PFSK-1 (cell line): ENCODE measurements at regions not wholly inside any gene's neighbourhood (a gene's known extent, or its start where the extent isn't known, plus 50 kb on each side); places are given as distances from the start of the nearest gene placed in this dataset.

Experiments
- FOXP2 ChIP-seq: optimal IDR thresholded peaks from 2 replicates; pipeline ENCODE3; 2011; ENCODE audit warnings: borderline replicate concordance, control low read depth, inconsistent platforms; ENCODE audit not compliant: insufficient read depth; ENCODE audit errors: extremely low read length, extremely low read depth
- POLR2AphosphoS5 ChIP-seq: IDR thresholded peaks from 2 replicates; pipeline ENCODE4 v1.6.1; 2012; ENCODE audit warnings: low read depth, mild to moderate bottlenecking, control low read depth, low read length, moderate library complexity
- SIN3A ChIP-seq: IDR thresholded peaks from 2 replicates; pipeline ENCODE4 v1.6.1; 2012; ENCODE audit warnings: mild to moderate bottlenecking, low read length, moderate library complexity, borderline replicate concordance; ENCODE audit not compliant: insufficient read depth
- TAF1 ChIP-seq: IDR thresholded peaks from 2 replicates; pipeline ENCODE4 v1.6.1; 2012; ENCODE audit warnings: low read length, control low read depth, borderline replicate concordance; ENCODE audit not compliant: insufficient read depth
- TF ChIP-seq, protein P1 (sequence below), 2 experiments: IDR thresholded peaks; 2 replicates each; pipeline versions ENCODE4 v1.6.1 to v1.8.0; 2011 to 2012; ENCODE audit warnings: low read depth in 2 of 2, low read length in 2 of 2, control low read depth in 1 of 2, inconsistent platforms in 1 of 2, mild to moderate bottlenecking in 1 of 2, moderate library complexity in 1 of 2; ENCODE audit not compliant: insufficient read depth in 1 of 2

DNA sequence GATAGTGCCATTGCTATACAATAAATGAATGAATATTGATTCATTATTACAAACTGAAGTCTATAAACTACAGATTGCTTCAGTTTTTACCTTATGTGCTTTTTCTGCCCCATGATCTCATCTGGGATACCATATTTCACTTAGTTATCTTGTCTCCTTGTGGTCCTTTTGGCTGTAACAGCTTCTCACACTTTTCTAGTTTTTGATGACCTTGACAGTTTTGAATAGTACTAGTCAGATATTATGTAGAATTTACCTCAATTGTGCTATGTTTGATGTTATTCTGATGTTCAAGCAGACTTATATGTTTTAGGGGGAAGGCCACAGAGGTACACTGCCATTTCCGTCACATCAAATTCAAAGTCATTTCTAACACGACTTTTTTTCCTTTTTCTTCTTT, 2364.3 kb upstream of the ACO1 start:
- TF ChIP-seq FOXP2 (no peak), TAF1 (no peak), SIN3A (no peak), POLR2AphosphoS5 (no peak)
- TF ChIP-seq, protein P1, sequence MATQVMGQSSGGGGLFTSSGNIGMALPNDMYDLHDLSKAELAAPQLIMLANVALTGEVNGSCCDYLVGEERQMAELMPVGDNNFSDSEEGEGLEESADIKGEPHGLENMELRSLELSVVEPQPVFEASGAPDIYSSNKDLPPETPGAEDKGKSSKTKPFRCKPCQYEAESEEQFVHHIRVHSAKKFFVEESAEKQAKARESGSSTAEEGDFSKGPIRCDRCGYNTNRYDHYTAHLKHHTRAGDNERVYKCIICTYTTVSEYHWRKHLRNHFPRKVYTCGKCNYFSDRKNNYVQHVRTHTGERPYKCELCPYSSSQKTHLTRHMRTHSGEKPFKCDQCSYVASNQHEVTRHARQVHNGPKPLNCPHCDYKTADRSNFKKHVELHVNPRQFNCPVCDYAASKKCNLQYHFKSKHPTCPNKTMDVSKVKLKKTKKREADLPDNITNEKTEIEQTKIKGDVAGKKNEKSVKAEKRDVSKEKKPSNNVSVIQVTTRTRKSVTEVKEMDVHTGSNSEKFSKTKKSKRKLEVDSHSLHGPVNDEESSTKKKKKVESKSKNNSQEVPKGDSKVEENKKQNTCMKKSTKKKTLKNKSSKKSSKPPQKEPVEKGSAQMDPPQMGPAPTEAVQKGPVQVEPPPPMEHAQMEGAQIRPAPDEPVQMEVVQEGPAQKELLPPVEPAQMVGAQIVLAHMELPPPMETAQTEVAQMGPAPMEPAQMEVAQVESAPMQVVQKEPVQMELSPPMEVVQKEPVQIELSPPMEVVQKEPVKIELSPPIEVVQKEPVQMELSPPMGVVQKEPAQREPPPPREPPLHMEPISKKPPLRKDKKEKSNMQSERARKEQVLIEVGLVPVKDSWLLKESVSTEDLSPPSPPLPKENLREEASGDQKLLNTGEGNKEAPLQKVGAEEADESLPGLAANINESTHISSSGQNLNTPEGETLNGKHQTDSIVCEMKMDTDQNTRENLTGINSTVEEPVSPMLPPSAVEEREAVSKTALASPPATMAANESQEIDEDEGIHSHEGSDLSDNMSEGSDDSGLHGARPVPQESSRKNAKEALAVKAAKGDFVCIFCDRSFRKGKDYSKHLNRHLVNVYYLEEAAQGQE (IDR thresholded peaks at IDR 0.05; ENCODE audit: insufficient read depth in 1 of 2, low read depth in 2 of 2, low read length in 2 of 2), result no peak

DNA sequence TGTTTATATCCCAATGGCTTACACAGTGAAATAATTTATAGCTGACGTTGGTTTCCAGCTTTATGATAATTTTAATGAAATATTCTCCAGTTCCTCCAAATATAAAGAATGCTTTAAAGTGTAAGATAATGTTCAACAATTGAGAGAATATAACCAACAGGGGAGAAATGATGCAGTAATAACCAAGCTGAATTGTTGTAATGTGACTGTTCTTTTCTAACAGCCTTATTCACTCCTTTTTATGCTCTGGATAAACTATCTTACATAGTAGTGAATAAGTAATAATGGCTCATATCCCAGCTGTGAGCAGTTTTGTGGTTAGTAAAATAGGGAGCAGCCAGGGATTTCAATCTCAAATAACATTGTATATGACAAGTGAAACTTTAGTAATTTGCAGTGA, 2348.7 kb upstream of the ACO1 start:
- TF ChIP-seq TAF1, result no peak
- TF ChIP-seq FOXP2, result no peak
- no peak for TF ChIP-seq POLR2AphosphoS5
- TF ChIP-seq, protein P1 (IDR thresholded peaks at IDR 0.05; ENCODE audit: insufficient read depth in 1 of 2, low read depth in 2 of 2, low read length in 2 of 2), result no peak
- no peak for TF ChIP-seq SIN3A

DNA sequence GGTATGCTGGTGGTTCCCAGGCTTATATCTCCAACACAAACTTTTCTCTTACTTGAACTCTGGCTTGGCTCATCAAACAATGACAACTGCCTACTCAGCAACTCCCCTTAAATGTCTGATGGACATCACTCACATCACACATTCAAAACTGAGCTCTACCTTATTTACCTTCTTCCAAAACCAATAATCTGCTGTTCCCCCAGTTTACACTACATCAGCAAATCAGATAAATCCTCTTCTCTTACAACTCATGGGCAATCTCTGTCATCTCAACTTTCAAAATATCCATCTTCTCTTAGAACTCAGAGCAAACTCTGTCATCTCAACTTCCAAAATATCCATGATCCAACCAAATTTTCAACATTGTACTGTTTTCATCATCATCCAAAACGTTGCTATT, 2347.9 kb upstream of the ACO1 start:
- no peak for TF ChIP-seq FOXP2
- TF ChIP-seq SIN3A, result no peak
- TF ChIP-seq TAF1, result no peak
- TF ChIP-seq POLR2AphosphoS5, result no peak
- TF ChIP-seq, protein P1 (IDR thresholded peaks at IDR 0.05; ENCODE audit: insufficient read depth in 1 of 2, low read depth in 2 of 2, low read length in 2 of 2), result no peak

DNA sequence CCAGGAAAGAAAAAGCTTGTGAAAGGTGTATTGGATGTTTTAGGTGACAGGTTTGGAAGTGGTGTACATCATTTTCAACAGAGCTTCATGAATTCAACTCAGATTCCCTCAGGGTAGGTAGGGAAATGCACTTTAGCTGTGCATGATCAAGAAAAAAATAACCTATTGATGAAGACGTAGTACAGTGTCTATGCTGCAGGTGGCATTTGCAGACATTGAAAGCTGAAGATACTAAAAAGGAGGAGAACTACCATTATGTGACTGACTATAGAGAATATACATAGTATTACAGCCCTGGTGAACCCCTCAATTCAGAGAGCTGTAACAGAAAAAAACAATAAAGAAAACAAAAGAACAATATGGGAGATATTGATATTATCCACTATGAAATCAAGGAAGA, 2344.7 kb upstream of the ACO1 start:
- TF ChIP-seq TAF1, result no peak

DNA sequence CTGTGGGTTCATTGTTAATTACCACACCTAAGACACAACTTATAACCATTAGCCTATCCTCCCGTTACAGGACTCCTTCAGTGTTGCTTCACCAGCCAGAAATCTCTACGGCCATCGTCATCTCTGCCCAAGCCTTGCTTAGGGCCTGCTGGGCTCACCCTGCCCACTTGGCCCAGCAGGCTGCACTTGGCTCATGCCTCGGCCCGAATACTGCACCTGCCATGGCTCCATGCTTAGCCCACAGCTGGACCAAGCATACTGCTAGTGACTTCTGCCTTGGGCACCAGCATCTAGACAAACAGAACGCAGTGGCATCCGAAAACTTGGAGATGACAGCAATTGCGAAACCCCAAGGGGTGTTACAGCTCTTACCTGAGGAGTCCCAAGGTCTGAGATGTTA, 2336.0 kb upstream of the ACO1 start:
- TF ChIP-seq POLR2AphosphoS5 (no peak), TAF1 (no peak), SIN3A (no peak), FOXP2 (no peak)
- TF ChIP-seq, protein P1 (IDR thresholded peaks at IDR 0.05; ENCODE audit: insufficient read depth in 1 of 2, low read depth in 2 of 2, low read length in 2 of 2), result no peak
